Thyroid gland (tissue), 4 donors: ENCODE measurements at regions not wholly inside any gene's neighbourhood (a gene's known extent, or its start where the extent isn't known, plus 50 kb on each side); places are given as distances from the start of the nearest gene placed in this dataset.
"Not testable (repeated sequence)": the region's sequence is repeated elsewhere in the genome, so short reads cannot be mapped to it uniquely, and the experiment has no call there.

Source experiments
- DNase-seq, 2 donors: peaks; one replicate each; pipeline ENCODE4 v3.0.0-alpha.2; 2019
- H3K27ac ChIP-seq, 3 donors: fragments of 200-600 bp; sonication (generic); 1 replicate in 2 of 3; 2 replicates in 1 of 3; pipeline ENCODE4 v1.5.1; 2016 to 2019; ENCODE audit warnings: mild to moderate bottlenecking in 1 of 3, moderate library complexity in 1 of 3
- H3K27me3 ChIP-seq: fragments of 200-600 bp; sonication (generic); one replicate; pipeline ENCODE4 v1.5.1; 2019
- H3K36me3 ChIP-seq, 2 donors: fragments of 200-600 bp; sonication (generic); one replicate each; pipeline ENCODE4 v1.5.1; 2016 to 2019
- H3K4me1 ChIP-seq, 2 donors: fragments of 200-600 bp; sonication (generic); one replicate each; pipeline ENCODE4 v1.5.1; 2017 to 2019
- H3K4me3 ChIP-seq, 3 donors: fragments of 200-600 bp; sonication (generic); replicated peaks in 1 of 3; 1 replicate in 2 of 3; 2 replicates in 1 of 3; pipeline ENCODE4 v1.5.1; 2016; ENCODE audit warnings: mild to moderate bottlenecking in 1 of 3
- H3K9me3 ChIP-seq: fragments of 200-600 bp; sonication (generic); one replicate; pipeline ENCODE4 v1.5.1; 2017
- CTCF ChIP-seq, 6 experiments: fragments of 200-600 bp in 3 of 6; fragments of 450-650 bp in 3 of 6; sonication (generic) in 3 of 6; IDR thresholded peaks; one replicate each; pipeline ENCODE4 v1.5.1; 2016 to 2019; ENCODE audit warnings: antibody characterized with exemption in 6 of 6, mild to moderate bottlenecking in 2 of 6, inconsistent platforms in 1 of 6, moderate library complexity in 1 of 6
- POLR2A ChIP-seq, 2 donors: fragments of 450-650 bp; IDR thresholded peaks; one replicate each; pipeline ENCODE4 v1.6.1; 2017; ENCODE audit warnings: antibody characterized with exemption in 2 of 2, mild to moderate bottlenecking in 2 of 2, moderate library complexity in 1 of 2
- WGBS, 2 donors: methylation state at CpG; one replicate each; pipeline ENCODE4 v1.1.5; 2017; 5-methylcytosine and 5-hydroxymethylcytosine counted together
- intact Hi-C: fragments of 100-400 bp; cut with DNase I; formaldehyde crosslinking; loops from one replicate; pipeline ENCODE4 v1.15.1; 2023

DNA sequence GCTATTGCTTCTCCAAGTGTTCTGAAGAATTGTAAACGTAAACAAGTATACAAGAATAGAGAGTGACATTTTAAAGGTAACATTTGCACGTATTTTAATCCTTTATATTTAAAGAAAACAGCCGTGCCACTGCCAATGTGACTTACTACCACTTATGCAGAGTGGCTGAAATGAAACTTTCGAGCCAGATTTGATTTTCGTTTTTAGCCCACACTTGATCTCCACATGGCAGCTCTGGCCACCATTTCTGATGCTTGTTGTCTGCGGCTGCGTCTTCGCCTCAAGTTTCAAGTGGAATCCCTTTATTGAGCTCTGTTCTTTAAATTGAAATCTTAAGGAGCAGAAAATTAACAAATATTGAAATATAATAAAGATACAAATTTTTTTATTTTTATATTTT, 70.0 kb downstream of the ELAPOR2 start:
- Histone ChIP-seq H3K27me3 (no peaks in the 10 kb centered on the region), H3K4me1 (no peaks in the 10 kb centered on the region), H3K27ac (no peak overlapping the region), H3K9me3 (no peaks in the 10 kb centered on the region), H3K4me3 (no peak overlapping the region), H3K36me3 (no peaks in the 10 kb centered on the region)
- intact Hi-C loops = no loop called here
- 94 to 95% methylated on average over 8 of the region's 8 CpGs for WGBS, 2 donors
- DNase-seq = no peak
- no peak for TF ChIP-seq POLR2A (IDR thresholded peaks at IDR 0.05)
- no peak for TF ChIP-seq CTCF (IDR thresholded peaks at IDR 0.05)

GRCh38 chr7:86987834-86988233, 71.6 kb downstream of the ELAPOR2 start:
- H3K27ac ChIP-seq, H3K9me3 ChIP-seq, H3K27me3 ChIP-seq, DNase-seq, H3K4me1 ChIP-seq, intact Hi-C loops, H3K4me3 ChIP-seq, H3K36me3 ChIP-seq: not testable (repeated sequence)
- 91 to 94% methylated on average over 4 of the region's 4 CpGs for WGBS, 2 donors

GRCh38 chr7:86987358-86987757, 72.1 kb downstream of the ELAPOR2 start:
- DNase-seq, H3K27ac ChIP-seq, H3K27me3 ChIP-seq, H3K4me1 ChIP-seq, intact Hi-C loops, H3K4me3 ChIP-seq, H3K36me3 ChIP-seq, H3K9me3 ChIP-seq: not testable (repeated sequence)
- WGBS, 2 donors = 96 to 98% methylated on average over 3 of the region's 3 CpGs

GRCh38 chr7:86985342-86985741, 74.1 kb downstream of the ELAPOR2 start:
- not testable (repeated sequence) for DNase-seq
- WGBS, 2 donors = 92% methylated on average over 3 of the region's 3 CpGs

DNA sequence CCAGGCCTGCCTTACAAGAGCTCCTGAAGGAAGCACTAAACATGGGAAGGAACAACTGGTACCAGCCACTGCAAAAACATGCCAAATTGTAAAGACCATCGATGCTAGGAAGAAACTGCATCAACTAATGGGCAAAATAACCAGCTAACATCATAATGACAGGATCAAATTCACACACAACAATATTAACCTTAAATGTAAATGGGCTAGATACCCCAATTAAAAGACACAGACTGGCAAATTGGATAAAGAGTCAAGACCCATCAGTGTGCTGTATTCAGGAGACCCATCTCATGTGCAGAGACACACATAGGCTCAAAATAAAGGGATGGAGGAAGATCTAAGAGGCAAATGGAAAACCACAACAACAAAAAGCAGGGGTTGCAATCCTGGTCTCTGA, 75.8 kb downstream of the ELAPOR2 start:
- H3K27ac ChIP-seq, intact Hi-C loops, H3K4me3 ChIP-seq, H3K4me1 ChIP-seq, H3K36me3 ChIP-seq, DNase-seq, H3K9me3 ChIP-seq, H3K27me3 ChIP-seq: not testable (repeated sequence)
- WGBS, 2 donors = 82 to 88% methylated on average over 1 of the region's 1 CpG

More at GRCh38 chr7:86985342-86985741, 74.1 kb downstream of the ELAPOR2 start:
- H3K27me3 ChIP-seq, H3K36me3 ChIP-seq, H3K4me3 ChIP-seq, H3K27ac ChIP-seq, H3K9me3 ChIP-seq, H3K4me1 ChIP-seq, intact Hi-C loops: not testable (repeated sequence)

DNA sequence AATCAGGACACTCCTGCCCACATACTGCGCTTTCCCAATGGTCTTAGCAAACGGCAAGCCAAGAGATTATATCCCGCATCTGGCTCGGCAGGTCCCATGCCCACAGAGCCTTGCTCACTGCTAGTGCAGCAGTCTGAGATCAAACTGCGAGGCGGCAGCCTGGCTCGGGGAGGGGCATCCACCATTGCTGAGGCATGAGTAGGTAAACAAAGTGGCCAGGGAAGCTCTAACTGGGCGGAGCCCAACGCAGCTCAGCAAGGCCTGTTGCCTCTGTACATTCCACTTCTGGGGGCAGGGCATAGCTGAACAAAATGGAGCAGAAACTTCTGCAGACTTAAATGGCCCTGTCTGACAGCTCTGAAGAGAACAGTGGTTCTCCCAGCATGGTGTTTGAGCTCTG, 77.5 kb downstream of the ELAPOR2 start:
- H3K4me3 ChIP-seq, H3K36me3 ChIP-seq, H3K27me3 ChIP-seq, H3K27ac ChIP-seq, DNase-seq, intact Hi-C loops, H3K9me3 ChIP-seq, H3K4me1 ChIP-seq: not testable (repeated sequence)
- 95 to 97% methylated on average over 7 to 9 of the region's 9 CpGs for WGBS, 2 donors

DNA sequence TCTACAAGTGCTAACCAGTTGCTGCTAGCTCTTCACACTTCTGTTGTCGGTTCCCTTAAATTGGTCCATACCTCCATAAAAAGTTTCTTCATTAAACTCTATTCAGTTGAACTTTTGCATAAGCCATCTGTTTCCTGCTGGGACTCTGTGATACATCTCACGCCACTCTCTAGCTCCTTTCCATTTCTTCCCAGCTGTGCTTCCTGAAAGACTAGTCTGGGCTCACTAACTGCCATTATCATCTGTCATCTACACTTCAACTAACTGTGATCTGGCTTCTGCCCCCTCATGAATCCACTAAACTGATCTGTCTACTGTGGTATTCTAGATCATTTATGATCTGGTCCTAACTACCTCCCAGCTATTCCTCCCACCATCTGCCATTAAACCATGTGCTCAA, 78.3 kb downstream of the ELAPOR2 start:
- Histone ChIP-seq H3K4me1 (no peaks in the 10 kb centered on the region), H3K27me3 (no peaks in the 10 kb centered on the region), H3K36me3 (no peaks in the 10 kb centered on the region), H3K9me3 (no peaks in the 10 kb centered on the region), H3K4me3 (no peak overlapping the region), H3K27ac (no peak overlapping the region)
- intact Hi-C loops = no loop called here
- DNase-seq = no peak
- WGBS, 2 donors = 86 to 88% methylated on average over 2 of the region's 2 CpGs
- TF ChIP-seq CTCF (IDR thresholded peaks at IDR 0.05) = no peak
- TF ChIP-seq POLR2A (IDR thresholded peaks at IDR 0.05) = no peak

GRCh38 chr7:86980223-86980622, 79.2 kb downstream of the ELAPOR2 start:
- H3K27ac ChIP-seq = no peak overlapping the region
- H3K4me1 ChIP-seq = no peaks in the 10 kb centered on the region
- 87 to 88% methylated on average over 3 of the region's 3 CpGs for WGBS, 2 donors
- no peak for DNase-seq
- no peaks in the 10 kb centered on the region for H3K36me3 ChIP-seq
- H3K9me3 ChIP-seq = no peaks in the 10 kb centered on the region
- intact Hi-C loops = no loop called here
- no peak overlapping the region for H3K4me3 ChIP-seq
- TF ChIP-seq POLR2A (IDR thresholded peaks at IDR 0.05) = no peak
- no peak for TF ChIP-seq CTCF (IDR thresholded peaks at IDR 0.05)
- H3K27me3 ChIP-seq = no peaks in the 10 kb centered on the region
